ENCODE measurements at regions not wholly inside any gene's neighbourhood (a gene's known extent, or its start where the extent isn't known, plus 50 kb on each side); places are given as distances from the start of the nearest gene placed in this dataset.

- no peak for TF ChIP-seq CTCF (IDR thresholded peaks at IDR 0.05)
- no peak for TF ChIP-seq POLR2A (IDR thresholded peaks at IDR 0.05)
- TF ChIP-seq POLR2AphosphoS5 (IDR thresholded peaks at IDR 0.05): no peak
- no peak for TF ChIP-seq EP300 (IDR thresholded peaks at IDR 0.05)
Measured at GRCh38 chr6:121531658-121532169, 96.3 kb downstream of the GJA1 start.

Data from gastroesophageal sphincter (tissue), 3 donors.